Fibroblast of skin of left biceps (primary cell): ENCODE measurements at regions not wholly inside any gene's neighbourhood (a gene's known extent, or its start where the extent isn't known, plus 50 kb on each side); places are given as distances from the start of the nearest gene placed in this dataset.

Experiments used
- DNase-seq, 2 experiments: peaks; one replicate each; pipeline ENCODE4 v3.0.0-alpha.2; 2013; ENCODE audit warnings: low read depth in 2 of 2

GRCh38 chr5:2131826-2132496, 249.2 kb upstream of the IRX4 start:
- DNase-seq, result no peak

DNA sequence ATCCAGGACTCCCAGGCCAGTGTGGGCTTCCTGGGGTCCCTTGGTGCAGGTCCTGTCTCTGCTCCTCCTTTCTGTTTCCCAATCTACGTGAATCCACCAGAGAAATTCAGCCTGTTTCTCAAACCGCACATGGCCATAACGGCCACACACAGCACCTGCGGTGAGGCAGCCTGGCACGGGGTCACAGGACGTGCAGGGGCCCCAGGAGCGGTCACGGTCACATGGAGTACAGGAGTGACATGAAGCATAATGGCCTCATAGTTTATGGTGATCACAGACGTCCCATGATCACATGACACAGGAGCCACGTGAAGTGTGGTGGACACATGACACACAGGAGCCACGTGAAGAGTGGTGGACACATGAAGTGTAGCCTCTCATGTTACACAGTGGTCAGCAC, 248.5 kb upstream of the IRX4 start:
- DNase-seq, result no peak

DNA sequence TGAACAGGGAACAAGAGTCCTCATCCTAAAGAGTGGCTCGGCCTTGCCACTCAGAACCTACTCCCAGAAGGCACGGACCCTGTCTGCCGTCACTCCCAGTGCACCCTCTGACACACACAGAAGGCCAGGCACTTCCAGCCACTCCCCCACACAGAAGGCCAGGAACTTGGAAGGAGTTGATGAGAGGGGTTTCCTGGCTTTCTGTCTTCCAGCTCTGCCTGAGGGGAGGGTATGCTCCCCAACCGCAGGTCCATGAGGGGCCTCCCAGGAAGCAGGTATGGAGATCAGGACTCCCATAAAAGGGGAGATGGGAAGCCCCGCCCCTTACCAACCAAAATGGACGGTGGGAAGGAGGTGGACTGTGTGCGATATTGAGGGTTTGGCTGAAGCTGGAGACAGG, 247.6 kb upstream of the IRX4 start:
- DNase-seq, result no peak

- DNase-seq, result no peak
These were observed 247.0 kb upstream of the IRX4 start for GRCh38 chr5:2129568-2130272.

DNA sequence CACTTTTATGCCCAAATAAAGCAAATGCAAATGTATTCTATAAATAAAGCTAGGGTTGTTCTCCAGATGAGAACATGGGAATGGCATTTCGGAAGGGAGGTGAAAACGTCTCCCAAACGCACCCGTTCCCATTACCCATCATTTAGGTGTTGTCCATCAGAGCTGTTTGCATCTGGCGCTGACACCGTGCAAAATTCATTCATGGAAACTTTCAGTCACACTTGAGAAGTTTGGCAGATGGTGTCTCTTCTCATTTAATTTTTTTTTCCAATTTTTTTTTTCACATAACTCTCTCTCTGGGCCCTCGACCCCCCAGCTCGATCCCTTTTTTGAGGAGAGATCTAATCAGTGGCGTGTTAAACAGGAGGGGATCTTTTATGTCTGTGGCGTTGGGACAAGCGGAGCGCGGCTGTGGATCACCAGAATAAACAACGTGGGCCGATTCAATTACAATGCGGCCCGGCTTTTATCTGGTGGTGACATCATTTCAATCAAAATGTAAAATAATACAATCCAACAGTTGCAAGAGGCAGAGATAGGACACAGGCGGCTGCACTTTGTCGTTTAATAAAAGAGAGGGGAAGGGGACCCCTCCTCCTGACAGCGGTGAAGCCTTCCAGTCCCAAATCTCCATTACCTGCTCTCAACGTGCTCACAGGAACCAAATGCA, 246.1 kb upstream of the IRX4 start:
- DNase-seq, result no peak

DNA sequence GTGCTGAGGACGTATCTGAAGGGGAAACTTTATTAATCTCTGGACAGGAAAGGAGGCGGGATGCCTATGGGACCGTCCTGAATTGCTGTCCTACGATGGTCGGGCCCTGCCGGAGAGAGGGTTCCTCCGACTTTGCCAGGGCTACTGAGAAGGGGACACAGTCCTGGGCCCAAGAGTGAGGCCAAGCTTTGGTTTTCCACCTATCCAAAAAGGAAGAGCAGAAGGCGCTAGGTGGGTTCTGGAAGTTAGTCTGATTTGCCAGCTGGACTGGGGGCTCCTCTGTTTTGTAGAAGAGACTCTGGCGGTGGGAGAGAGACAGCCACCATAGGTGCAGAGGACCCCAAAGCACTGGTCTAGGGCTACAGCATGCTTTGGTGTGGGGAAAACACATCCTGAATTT, 243.8 kb upstream of the IRX4 start:
- DNase-seq, result no peak

GRCh38 chr5:2125901-2126265, 243.2 kb upstream of the IRX4 start:
- DNase-seq, result no peak

GRCh38 chr5:2125171-2125900, 242.6 kb upstream of the IRX4 start:
- DNase-seq, result no peak

DNA sequence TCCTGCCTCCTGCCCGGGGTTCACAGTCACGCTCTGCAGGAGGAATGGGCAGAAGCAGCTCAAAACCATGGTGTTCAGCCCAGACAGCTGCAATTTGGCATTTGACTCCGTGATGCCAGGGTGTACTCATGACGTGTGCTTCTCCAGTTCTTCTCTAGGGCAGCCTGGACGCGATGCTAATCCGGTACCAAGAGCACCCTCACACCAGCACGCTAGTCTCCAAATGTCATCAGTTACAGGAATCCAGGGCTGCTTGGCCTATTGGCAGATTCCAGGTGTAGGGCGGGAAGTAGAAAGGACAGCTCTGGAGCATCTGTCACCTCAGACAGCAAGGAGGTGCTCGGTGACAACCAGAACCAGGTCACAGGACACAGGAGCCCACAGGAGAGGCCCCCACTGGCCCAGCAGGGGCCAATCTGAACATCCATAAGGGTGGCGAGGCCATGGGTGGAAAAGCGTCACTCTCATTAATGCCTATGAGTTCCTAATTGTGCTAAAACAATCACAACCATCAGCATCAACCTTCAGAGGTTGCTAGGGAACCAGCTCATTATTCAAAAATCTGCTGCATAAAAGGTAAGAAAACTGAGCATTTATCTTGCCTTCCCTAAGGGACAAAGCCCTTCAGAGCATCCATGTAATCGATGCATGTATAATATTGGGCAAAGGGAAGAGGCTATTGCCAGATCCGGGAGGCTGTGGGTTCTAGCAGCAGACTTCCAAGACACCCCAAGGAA, 241.9 kb upstream of the IRX4 start:
- no peak for DNase-seq

DNA sequence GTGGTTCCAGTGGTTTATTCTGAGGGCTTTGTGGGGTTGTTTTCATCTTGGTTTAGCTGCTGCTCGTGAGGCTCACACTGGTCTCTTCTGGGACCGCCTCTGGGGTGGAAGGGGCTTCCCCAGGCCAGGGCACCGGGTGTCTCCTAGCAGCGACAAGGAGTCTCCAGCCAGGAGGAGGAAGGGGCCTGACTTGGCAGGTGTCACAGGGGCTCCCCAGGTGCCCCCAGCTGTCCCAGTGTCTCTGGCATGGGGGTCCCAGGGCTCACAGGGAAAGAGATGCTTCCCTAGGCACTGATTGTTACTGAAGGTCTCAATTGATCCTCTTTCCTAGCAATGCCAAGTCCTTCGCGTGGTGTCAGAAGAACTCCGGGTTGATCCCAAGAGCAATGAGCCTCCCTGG, 241.1 kb upstream of the IRX4 start:
- DNase-seq, result no peak

DNA sequence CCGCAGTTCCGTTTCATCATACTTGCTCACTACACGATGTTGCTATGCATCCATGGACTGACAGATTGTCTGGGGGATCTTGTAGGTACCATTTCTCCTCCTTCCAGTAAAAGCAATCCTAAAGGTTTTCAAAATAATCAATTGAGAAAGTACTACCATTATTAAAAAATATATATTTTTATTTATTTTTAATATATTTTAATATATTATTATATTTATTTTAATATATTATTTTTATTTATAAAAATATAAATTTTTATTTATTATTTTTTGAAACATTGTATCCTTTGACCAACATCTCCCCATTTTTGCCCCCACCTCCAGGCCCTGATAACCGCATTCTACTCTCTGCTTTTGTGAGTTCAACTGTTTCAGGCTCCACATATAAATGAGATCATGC, 237.6 kb upstream of the IRX4 start:
- no peak for DNase-seq

GRCh38 chr5:2119573-2119972, 236.8 kb upstream of the IRX4 start:
- no peak for DNase-seq

DNA sequence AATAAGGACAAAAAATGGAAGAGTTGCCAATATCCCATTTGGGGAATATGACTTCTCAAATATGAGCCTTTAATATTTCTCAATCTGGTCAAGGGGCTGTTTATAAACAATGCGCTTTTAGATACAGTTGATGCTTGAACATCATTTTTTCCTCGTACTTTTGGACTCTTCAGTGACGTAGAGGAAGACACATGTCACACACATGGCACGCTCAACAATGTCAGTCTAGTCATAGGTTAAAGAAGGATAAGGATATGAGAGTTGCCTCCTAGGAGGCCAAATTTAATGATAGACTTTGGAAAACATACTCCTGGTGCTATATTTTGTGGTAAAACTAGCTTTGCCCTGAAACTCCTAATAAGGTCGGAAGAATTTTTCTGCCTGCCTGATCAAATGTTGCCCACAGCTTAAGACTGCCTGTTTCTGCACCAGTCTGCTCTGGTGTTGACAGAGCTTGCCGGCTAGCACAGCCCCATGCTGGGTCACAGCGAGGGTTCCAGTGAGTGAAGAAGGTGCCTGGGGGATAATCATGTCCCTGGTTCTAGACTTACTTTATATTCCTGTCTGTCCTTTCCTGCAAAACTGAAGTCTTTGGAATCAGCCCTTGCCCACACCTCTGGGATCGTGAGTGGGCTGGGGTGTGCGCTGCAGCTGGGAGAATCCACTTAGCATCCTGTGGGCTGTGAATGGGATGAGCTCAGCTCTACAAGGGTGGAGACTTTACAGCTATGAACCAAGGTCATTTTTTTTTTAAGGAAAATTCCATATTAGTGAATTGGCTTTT, 230.8 kb upstream of the IRX4 start:
- DNase-seq, result no peak

- no peak for DNase-seq
These were observed 229.7 kb upstream of the IRX4 start for GRCh38 chr5:2112173-2113025.

DNA sequence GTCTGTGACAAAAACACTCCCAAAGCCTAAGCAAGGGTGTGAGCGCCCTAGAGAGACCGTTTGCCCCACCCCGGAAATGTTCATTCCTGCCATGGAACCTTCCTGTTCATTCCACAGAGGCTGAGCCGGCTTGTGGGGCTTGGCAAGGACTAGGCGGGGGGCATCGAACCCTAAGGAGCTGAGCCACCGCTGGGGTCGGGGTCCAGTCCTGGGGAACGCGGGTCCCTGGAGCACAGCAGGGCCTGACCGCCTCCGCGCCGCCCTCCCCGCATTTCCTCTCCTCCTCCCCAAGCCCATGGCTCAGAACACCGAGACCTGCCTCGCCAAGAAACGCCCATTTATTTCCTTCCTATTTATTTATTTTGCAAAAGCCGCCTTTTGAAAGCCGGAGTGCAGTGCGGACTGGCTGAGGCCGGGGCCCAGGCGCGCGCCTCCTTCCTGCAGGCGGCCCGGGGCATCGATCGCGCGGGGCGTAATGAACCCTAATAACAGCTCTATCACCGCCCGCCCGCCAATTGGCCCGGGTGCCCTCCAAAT, 228.9 kb upstream of the IRX4 start:
- no peak for DNase-seq

- no peak for DNase-seq
These were observed 228.3 kb upstream of the IRX4 start for GRCh38 chr5:2110934-2111462.

DNA sequence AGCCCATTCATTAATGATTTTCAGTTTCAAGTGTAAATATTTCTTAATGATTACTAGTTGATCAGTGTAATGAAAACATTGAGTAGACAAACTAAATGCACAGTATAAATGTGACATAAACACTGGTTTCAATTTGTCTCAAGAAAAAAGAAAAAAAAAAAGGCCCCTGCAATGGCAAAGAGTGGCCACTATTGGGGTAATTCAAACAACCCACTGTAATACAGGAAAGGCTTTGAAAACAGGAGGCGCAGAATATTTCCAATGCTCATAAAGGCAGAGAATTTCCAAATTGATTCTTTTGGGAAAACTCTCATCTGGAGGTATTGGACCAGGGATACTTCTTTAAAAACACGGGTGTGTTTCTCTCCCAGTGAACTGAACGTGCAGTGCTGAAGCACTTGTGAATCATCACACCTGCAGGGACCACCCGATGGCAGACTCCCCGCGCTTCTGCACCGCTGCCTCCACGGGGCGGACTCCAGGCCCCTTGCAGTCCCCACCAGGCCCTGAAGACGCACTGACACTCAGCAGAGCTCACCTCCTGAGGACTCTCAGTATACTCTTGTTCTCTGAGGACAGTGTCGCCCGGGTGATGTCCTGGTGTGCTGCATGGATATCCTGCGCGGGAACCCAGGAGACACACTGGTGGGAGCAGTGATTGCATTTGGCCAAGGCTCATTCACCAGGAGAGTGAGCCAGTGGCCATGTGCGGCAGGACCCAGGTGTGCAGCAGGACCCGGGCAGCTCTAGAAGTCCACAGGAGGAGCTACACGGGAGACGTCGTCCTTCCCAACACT, 227.6 kb upstream of the IRX4 start:
- no peak for DNase-seq

GRCh38 chr5:2109566-2109965, 226.8 kb upstream of the IRX4 start:
- no peak for DNase-seq

- DNase-seq, result no peak
These were observed 224.0 kb upstream of the IRX4 start for GRCh38 chr5:2106721-2107120.
